A673 (cell line): ENCODE measurements at regions not wholly inside any gene's neighbourhood (a gene's known extent, or its start where the extent isn't known, plus 50 kb on each side); places are given as distances from the start of the nearest gene placed in this dataset.

Experiments
- CTCF ChIP-seq: fragments of 300-800, 200-600 bp; sonication (generic); conservative IDR thresholded peaks from 2 replicates; pipeline ENCODE4 v1.5.1; 2017; ENCODE audit warnings: low read depth, mild to moderate bottlenecking, antibody characterized with exemption, low read length, moderate library complexity, mixed read lengths
- EZH2 ChIP-seq: fragments of 200-600 bp; sonication (generic); IDR thresholded peaks from 2 replicates; pipeline ENCODE4 v1.6.1; 2017; ENCODE audit warnings: borderline replicate concordance, low read depth, mild to moderate bottlenecking, mixed read lengths, antibody characterized with exemption, low read length; ENCODE audit not compliant: poor library complexity, severe bottlenecking

- TF ChIP-seq CTCF (no peak), EZH2 (no peak)
Measured at GRCh38 chr3:31182661-31183060, 288.2 kb upstream of the GADL1 start.
